ENCODE measurements at regions not wholly inside any gene's neighbourhood (a gene's known extent, or its start where the extent isn't known, plus 50 kb on each side); places are given as distances from the start of the nearest gene placed in this dataset.
"Not testable (repeated sequence)": the region's sequence is repeated elsewhere in the genome, so short reads cannot be mapped to it uniquely, and the experiment has no call there.

DNA sequence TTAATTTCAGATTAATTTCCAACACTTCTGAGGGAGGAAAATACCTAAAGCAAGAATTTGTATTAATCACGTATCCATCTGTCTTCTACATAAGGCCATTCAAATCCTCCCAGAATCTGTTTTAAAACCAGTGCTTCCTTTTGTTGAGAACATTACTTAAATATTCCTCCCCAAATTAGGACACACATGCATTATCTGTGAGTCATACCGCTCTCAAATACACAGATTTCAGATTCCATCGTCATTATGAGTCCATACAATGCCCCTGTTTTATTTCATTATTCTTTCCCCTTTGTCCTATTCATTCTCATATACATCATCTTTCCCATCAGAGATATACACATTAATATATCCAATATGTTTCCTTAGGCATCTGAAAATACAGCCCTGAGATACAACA lies 57.3 kb upstream of the PRSS12 start:
- DNase-seq, result no peak

DNA sequence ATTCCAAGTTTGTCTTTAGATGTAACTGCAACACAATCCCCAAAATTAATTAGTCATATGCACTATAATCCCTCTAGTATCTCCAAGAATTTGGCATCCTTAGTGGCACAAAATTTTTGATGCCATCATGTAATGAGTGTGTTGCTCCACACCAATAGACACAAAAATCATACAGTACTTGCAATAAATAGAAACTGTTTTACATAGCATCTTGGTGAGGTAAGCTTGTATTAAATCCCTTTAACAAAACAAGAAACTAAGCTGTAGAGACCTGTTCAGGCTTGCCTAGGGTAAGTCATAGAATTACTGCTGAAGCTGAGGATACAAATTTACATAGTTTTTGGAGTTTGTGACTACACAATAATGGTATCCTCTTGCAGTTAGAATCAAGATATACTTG lies 64.5 kb upstream of the PRSS12 start:
- DNase-seq, result no peak

DNA sequence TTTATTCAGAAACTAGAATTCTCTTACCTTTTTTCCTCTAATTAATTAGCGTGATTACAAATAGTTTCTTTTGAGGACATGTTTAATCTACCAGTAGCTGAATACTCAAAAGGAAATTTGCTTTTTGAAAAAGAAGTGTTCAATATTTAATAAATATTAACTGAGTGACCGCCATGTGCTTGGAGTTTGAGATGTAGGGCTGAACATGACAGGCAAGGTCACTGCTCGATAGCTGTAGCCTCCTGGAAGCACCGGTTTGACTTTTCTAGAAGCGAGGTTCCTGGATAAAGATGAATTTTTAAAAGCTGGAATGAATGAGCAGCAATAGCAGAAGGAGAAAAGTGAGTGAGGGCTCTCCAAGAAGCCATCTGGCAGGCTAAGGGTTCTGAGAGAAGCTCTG lies 65.0 kb upstream of the PRSS12 start:
- not testable (repeated sequence) for DNase-seq

DNA sequence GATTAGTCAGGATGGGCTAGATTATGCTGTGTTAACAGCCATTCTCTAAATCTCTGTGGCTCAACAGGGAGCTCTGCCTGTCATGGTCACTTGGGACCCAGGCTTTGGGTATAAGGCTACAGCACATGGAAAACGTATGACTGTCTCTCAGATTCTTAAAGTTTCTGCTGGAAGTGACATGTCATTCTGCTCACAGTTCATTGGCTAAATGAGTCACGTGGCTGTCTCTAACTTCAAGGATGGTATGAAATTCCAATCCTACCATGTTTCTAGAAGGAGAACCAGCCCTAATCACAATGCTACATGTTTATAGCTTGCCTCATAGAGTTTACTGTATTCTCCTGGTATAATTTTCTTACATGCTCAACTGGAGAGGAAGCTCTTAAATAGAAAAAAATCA lies 65.6 kb upstream of the PRSS12 start:
- not testable (repeated sequence) for DNase-seq

DNA sequence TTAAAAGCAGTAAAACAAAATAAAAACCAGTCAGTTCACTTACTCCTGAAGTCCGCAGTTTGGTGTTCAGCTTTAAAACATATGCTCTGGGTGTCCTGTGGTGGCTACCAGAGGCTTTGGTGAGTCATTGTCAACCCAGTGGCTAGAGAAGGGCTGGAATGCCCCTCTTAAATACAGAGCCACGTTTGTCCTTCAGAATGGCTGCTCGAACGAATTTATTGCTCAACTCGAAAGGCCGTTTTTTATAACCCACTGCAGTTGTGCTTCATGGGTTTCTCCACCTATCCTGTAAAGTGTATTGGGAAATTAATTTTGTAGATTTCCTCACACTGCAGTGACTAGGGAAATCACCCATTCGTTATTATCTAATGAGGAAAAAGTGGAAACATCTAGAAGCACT lies 66.8 kb upstream of the PRSS12 start:
- not testable (repeated sequence) for DNase-seq

DNA sequence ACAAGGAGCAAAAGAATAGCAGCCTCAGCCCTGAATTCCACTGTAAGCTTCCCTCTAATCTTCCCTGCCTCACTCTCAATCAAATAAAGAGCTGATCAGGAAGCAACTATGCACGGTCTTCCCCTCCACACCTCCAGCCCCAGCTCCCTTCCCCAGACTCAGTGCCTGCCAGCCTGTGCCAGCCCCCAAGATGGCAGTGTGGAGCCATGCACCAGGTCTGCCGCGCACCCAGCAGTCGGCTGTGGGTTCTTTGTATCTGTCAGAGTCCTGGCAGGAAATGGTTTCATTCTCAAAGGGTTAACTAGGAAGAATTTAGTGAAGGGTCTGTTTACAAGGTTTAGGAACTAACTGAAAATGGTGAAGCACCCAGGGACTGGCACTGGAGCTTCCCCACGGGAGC lies 71.3 kb upstream of the PRSS12 start:
- peak; percentile 68 for DNase-seq

DNA sequence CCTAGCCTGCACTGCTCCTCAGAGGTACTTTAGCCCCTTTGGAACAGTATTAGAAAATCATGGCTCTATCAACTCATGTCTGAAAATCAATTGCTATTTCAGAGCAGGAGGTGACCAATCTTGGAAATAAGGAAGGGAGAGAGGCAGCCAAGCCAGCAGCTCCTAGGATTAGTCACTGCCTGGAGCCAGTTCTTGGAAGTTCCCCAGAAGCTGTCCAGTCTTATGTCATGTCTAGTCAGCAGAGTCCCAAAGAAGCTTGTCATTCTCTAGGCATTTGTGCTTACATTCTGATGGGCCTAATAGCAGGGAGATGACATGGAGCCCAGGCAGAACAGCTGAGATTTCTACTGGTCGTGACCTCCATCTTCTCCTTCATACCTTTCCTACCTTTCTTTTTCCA lies 76.1 kb upstream of the PRSS12 start:
- not testable (repeated sequence) for DNase-seq

DNA sequence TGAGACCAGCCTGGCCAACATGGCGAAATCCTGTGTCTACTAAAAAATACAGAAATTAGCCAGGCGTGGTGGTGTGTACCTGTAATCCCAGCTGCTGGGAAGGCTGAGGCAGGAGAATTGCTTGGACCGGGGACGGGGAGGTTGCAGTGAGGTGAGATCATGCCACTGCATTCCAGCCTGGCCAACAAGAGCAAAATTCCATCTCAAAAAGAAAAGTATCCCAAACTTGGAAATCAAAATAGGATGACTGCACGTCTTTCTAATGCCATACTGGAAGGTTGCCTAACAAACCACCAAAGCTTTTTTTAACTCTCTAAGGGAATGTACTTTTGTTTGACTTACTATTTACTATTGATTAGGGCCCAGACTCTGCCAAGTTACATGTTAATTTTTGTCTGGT lies 79.6 kb upstream of the PRSS12 start:
- not testable (repeated sequence) for DNase-seq

DNA sequence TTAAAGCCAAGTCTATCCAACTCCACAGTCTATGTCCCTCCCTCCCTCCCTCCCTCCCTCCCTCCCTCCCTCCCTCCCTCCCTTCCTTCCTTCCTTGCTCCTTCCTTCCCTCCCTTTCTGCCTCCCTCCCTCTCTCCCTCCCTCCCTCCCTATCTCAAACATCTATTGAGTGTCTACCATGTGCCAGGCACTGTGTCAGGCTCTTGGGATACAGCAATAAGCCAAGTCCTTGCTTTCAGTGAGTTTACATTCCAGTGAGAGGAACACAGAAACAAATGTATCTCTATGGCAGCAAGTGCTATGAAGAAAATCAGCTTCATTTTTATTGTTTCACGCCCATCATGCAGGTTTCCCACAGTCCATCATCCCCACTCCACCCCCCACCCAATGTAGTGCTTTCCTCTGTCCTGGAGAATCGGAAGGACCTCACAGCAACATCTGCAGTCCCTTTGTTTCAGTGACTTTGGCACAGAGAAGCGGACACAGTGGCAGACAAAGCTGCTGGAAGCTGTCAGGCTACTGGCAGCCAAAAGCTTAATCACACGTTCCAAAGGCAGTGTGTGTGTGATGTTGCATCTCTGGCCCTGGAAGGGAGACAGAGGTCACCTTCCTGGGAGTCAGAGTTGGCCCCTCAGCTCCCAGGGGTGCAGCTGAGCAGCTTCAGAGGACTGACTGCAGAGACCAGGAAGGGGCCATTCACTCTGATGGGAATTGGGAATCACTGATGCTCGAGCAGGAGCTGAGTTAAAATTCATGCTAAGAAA lies 81.0 kb upstream of the PRSS12 start:
- DNase-seq, result not testable (repeated sequence)

DNA sequence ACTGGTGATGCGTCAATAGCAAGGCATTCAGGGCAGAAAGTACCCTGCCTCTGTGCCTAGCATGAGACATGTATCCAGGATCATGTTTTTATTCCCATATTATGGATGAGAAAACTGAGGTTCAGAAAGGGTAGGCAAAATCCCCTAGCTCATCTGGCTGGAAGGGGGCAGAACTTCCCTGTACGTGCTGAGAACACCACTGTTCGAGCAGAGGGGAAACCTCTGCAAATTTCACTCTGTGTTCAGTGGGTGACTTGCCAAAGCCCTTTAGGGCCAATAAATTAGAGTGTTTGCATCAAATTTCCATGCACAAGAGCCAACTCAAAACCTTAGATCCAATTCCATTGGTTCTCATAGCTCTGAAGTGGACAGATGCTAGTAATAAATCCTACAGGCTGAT lies 82.6 kb upstream of the PRSS12 start:
- not testable (repeated sequence) for DNase-seq

DNA sequence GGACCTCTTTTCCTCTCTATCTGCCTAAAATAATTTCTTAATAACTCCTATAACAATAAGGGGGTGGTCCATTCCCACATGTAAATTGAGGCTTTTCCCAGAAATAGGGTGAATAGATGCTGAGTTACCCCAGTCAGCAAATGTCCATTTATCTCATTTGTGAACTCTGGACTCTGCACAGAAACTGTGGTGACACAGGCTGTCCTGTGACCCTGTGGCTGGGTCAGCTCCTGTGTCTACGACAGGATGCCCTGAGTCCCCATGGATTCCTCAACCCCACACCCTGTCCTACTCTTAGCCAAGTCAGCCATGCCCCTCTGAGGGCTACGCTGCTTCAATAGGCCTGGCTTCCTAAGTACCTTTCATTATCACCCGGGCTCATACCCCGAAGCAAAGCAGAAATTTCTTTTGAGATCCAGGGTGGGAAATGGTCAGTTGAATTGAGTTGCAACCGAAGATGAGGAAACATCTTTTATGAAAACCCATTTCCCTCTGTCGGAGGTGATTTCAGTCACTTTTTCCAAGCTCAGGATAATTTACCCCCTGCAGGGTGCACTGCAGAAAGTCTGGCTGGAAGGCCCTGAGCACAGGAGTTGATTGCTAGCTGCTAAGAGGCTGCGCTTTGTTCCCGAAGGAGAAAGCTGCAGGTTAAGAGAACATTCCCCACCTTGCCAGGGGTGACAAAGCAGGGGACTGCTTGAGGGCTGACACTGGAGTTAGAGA lies 89.5 kb upstream of the PRSS12 start:
- DNase-seq, result not testable (repeated sequence)

DNA sequence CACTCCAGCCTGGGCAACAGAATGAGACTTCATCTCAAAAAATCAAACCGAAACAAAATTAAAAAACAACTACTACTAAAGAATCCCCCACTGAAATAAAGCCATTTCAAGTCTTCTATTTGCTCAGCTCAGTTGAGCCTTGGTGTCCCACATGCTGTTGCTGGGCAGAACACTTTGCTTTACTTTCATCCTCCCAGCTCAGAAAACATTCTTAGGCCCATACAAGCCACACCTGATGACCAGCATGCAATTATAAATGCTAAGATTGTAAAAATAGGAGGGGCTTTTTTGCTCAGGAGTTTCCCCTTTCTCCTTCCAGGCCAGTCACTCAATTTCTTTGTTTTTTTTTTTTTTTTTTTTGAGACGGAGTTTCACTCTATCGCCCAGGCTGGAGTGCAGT lies 94.6 kb upstream of the PRSS12 start:
- not testable (repeated sequence) for DNase-seq

DNA sequence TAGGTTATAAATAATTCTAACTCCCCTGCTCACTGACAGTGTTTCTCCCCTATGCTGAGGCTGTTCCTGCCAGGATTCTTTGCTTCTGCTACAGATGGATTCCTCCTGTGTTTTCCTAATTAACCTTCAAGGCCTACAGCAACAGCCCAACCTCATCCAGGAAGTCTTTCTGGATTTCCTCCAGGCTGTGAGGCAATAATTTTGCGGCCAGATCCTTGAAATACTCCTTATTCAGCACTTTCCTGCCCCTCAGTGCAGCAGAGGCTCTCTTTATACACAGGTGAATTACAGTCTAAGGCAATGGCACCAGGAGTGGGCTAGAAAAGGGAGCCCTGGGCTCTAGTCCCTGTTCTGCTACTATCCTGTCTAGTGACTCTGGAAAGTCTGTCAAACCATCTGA lies 102.1 kb upstream of the PRSS12 start:
- DNase-seq, result not testable (repeated sequence)

DNA sequence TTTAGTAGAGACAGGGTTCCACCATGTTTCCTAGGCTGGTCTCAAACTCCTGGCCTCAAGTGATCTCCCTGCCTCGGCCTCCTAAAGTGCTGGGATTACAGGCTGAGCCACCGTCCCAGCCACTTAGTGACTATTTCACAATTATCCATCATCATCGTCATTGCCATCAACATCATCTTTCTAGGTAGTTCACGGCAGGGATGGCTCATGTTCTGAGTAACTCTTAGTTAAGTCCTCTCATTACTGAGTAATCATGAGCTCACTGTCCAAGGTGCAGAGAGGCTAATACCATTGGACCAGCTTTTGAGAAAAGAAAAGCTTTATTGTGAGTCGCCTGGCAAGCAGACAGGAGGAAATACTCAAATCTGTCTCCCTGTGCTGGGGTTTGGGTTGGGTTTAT lies 108.6 kb upstream of the PRSS12 start:
- not testable (repeated sequence) for DNase-seq

DNA sequence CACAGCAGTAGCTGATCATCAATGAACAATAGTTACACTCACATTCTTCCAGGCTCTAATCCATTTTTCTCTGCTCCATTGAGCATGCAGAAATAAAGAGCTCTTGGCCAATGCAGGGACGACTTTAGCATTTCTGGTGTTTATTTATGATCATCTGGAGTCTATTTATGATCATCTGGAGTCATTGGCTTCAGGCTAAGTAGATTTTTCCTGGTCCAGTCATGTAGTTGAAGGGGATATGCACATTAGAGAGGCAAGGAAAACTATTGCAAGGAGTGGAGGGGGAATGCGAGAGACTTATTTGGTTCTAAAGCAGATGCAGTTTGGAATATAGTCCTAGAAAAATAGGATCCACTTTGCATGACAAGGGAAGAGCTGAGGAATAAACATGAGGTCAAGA lies 113.0 kb upstream of the PRSS12 start:
- not testable (repeated sequence) for DNase-seq

DNA sequence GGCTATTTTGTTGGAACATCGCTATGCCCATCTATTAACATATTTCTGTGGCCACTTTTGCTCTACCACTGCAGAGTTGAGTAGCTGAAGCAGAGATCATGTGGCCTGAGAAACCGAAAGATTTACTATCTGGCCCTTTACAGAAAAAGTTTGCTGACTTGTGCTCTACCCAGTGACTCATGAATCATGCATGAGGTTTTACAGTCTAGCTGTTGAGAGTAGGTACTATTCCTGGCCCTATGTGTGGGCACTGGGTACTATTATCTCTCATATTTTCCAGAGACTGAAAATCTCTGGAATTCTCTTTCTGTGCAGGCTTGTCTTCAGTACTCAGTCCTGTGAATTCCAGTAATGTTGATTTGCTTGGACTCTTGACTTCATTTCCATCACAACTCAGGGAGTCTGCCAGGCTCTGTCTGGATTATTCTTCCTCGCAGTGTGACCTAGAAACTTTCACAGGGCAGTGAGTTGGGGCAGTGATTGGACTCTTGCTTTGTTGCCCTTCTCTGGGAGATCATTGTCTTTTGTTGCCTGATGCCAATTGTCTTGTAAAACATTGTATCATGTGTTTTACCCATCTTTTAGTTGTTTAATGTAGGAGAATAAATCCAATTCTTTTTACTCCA lies 121.3 kb upstream of the PRSS12 start:
- DNase-seq, result not testable (repeated sequence)

DNA sequence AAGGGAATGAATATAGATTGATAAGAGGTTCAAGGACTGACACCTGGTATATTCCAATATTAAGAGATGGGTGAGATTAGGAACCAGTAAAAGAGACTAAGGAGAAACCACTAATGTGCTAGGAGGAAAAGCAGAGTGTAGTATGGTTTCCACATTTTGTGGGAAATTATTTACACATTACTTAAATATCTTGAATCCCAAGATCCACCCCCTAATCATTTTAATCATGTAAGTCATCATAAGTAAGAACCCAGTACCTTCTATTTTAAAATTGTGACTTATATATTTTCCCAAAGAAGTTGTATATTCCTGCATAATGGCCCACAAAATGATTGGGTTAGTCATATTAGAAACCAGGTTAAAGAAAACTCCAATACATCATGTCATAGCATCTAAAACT lies 122.0 kb upstream of the PRSS12 start:
- DNase-seq, result not testable (repeated sequence)

DNA sequence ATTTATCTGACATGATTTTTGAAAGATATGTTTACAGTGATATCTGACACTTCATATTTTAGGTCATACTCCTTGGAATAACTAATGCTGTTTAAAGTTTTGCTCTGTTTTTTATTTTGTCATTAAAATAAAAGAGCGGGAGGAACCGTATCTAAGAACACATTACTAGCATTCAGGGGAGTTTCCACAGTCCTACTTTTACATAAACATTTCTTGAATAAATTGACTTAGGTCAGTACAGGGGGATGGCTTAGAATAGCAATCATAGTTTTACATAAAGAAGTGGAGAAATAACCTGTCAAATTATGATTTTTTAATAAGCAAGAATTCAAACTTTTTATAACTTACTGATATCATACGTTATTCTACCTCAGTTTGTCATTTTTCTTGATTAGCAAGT lies 123.1 kb upstream of the PRSS12 start:
- not testable (repeated sequence) for DNase-seq

DNA sequence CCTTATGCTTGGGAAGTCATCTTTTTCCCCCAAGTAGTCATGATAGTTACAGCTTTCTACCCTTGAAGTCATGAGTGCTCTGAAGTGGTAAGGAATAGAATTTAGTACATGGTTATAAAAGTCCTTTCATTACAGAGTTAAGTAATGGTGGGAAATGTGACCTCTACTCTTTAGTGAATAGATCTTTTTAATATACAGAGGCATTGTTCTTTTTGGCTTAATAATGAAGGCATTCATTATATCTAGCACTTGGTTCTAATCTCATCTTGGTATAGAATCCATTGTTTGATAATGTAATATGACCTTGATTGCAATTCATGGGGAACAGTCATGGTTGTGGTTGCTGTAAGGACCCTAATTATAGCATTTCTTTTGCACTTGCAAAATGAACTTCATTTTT lies 125.0 kb upstream of the PRSS12 start:
- not testable (repeated sequence) for DNase-seq

DNA sequence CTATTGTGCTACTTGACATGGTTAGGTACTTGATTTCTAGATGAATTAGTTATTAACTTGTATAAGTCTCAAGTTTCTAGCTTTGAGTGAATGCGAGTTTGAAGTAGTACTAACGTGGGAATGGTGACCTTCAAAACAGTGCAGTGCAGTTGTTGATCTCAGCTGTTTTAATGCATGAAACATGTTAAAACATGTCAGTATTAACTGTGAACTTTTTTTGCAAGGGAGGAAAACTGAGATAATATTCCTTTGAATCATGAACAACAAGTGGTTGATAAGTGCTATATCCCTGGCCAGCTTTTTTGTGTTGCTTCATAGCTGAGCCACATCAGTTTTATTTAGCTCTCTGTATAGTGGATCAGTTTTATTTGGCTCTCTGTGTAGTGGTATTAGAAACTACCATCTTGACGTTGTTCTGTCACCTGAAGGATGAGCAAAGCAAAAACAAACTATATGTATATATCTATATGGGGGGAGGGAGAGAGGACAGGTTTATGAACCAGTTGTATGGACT lies 133.1 kb upstream of the PRSS12 start:
- not testable (repeated sequence) for DNase-seq

DNA sequence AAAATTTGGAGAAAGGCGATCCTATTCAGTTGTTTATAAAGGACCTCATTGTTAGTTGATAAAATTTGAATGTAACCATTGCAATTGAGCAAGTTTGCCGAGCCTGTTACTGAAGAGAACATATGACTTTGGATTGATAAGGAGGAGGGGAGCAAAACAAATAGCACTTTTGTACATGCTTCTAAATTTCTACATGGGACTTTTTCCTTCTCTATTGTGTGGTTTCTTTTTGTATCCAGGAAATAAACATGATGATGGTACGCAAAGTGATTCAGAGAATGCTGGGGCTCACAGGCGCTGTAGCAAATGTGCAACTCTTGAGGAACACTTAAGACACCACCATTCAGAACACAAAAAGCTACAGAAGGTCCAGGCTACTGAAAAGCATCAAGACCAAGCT lies 140.2 kb upstream of the PRSS12 start:
- DNase-seq, result not testable (repeated sequence)

DNA sequence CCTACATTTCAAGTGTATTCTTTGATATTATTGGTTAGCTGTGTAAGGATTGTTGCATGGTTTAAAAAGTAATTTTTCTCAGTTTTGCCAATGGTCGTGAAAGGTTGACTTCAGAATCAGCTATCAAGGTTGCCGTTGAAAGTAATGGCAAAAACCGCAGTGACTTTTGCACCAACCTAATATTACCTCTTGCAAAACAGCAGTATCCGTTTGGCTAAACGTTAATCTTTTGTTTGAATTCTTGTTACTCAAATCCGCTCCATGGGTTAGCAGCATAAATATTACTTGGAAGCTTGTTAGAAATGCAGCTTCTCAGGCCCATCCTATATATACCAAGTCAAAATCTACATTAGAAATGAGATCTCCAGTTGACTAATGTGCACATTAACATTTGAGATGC lies 141.6 kb upstream of the PRSS12 start:
- DNase-seq, result not testable (repeated sequence)

DNA sequence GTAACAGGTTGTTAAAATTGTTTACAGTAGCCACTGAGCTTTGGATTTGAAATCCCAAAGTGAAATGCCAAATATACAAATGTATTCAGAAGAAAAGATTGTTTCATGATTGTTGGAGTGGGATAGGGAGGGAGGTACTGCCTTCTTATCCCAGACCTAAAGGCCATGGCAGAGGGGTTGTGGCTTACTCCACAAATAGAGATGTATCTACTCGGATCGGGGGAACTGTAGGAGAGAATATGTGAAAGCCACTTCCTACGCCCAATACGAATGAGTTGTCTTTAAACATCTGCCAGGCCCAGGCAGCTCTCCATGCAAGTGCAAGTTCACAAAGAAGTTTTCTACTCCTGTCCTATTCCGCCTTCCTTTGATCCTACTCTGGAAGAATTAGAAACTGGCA lies 150.2 kb upstream of the PRSS12 start:
- not testable (repeated sequence) for DNase-seq

DNA sequence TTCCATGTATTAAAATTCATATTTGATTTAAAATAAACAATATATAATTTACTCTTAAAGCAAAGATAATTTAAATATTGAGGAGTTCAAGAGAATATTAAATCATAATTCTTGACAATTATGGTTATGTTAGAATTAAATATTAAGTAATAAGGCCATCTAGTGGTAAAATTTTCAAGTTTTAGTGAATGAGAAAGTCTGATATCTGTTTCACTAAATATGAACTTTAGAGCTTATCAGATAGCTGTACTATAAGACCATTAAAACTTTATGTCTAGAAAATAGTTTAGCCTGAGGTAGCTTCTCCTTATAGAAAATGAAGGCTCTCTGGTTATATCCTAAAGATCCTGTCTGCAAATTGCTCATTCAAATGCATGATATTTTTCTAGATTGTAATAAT lies 152.1 kb upstream of the PRSS12 start:
- DNase-seq, result peak; percentile 25

Measured in hematopoietic multipotent progenitor cell treated with erythropoietin and hydrocortisone succinate and interleukin-3 and kit ligand, for 4 days (in vitro differentiated cells).